Panc1 (cell line): ENCODE measurements at regions not wholly inside any gene's neighbourhood (a gene's known extent, or its start where the extent isn't known, plus 50 kb on each side); places are given as distances from the start of the nearest gene placed in this dataset.
"Not testable (repeated sequence)": the region's sequence is repeated elsewhere in the genome, so short reads cannot be mapped to it uniquely, and the experiment has no call there.

ENCODE experiments used
- ATAC-seq: fragments of 200-7000 bp; cut with Tn5 transposase; 2 replicates; pipeline ENCODE4 v1.9.1; 2020; ENCODE audit warnings: mild to moderate bottlenecking, moderate library complexity
- BruUV-seq: library from RNA; stranded (reverse); fragments of 400-500 nt; replicated peaks from 2 replicates; lab custom pipeline; 2021; lab: Mats Ljungman, UMichigan
- CTCF ChIA-PET: fragments of 300-600 bp; sonication (Branson Sonifier 250); formaldehyde crosslinking; loops from one replicate; lab custom pipeline; 2022; ENCODE audit warnings: antibody characterized with exemption; lab: Charles Lee
- POLR2A ChIA-PET: fragments of 300-600 bp; sonication (Branson Sonifier 250); formaldehyde crosslinking; loops from one replicate; lab custom pipeline; 2022; ENCODE audit warnings: antibody characterized with exemption; lab: Charles Lee
- DNase-seq: peaks from one replicate; pipeline ENCODE4 v3.0.0-alpha.2; 2010; ENCODE audit warnings: low read depth, low spot score
- H3K27ac ChIP-seq: 2 replicates; pipeline ENCODE4 v1.5.1; 2011; ENCODE audit warnings: mild to moderate bottlenecking, low read length, inconsistent platforms
- H3K27me3 ChIP-seq: fragments of 200-500 bp; sonication (Bioruptor generic); 2 replicates; pipeline ENCODE4 v1.6.0; 2014; ENCODE audit warnings: low read length, inconsistent platforms; ENCODE audit not compliant: control insufficient read depth, insufficient read depth
- H3K36me3 ChIP-seq: fragments of 200-500 bp; sonication (Bioruptor generic); 2 replicates; pipeline ENCODE4 v1.5.1; 2014; ENCODE audit warnings: inconsistent platforms, mild to moderate bottlenecking, low read length, moderate library complexity; ENCODE audit not compliant: control insufficient read depth, insufficient read depth
- H3K4me1 ChIP-seq: 2 replicates; pipeline ENCODE4 v1.5.1; 2011; ENCODE audit warnings: inconsistent platforms, mild to moderate bottlenecking, low read length, moderate library complexity; ENCODE audit not compliant: control insufficient read depth, insufficient read depth
- H3K4me3 ChIP-seq, 2 experiments: 2 replicates each; pipeline ENCODE4 v1.5.1; 2011 to 2012; ENCODE audit warnings: low read depth in 2 of 2, low read length in 2 of 2, mild to moderate bottlenecking in 2 of 2, inconsistent platforms in 1 of 2, moderate library complexity in 1 of 2
- H3K9me3 ChIP-seq: fragments of 200-500 bp; sonication (Bioruptor generic); 2 replicates; pipeline ENCODE4 v1.5.1; 2014; ENCODE audit warnings: low read depth, mild to moderate bottlenecking, inconsistent platforms, low read length, moderate library complexity; ENCODE audit not compliant: control insufficient read depth, insufficient read depth
- CTCF ChIP-seq: fragments of 450-650 bp; IDR thresholded peaks from 2 replicates; pipeline ENCODE4 v1.5.1; 2017; ENCODE audit warnings: mild to moderate bottlenecking
- POLR2AphosphoS5 ChIP-seq: IDR thresholded peaks from 2 replicates; pipeline ENCODE4 v1.6.1; 2012; ENCODE audit warnings: mild to moderate bottlenecking, low read depth, low read length, moderate library complexity
- REST ChIP-seq, 2 experiments: IDR thresholded peaks; 2 replicates each; pipeline ENCODE4 v1.6.1; 2011 to 2012; ENCODE audit warnings: low read depth in 2 of 2, control low read depth in 1 of 2, low read length in 1 of 2, mild to moderate bottlenecking in 1 of 2, moderate library complexity in 1 of 2; ENCODE audit not compliant: insufficient read depth in 1 of 2
- SIN3A ChIP-seq: IDR thresholded peaks from 2 replicates; pipeline ENCODE4 v1.6.1; 2012; ENCODE audit warnings: low read depth, mild to moderate bottlenecking, low read length, moderate library complexity, borderline replicate concordance; ENCODE audit not compliant: insufficient read depth
- TCF7L2 ChIP-seq: IDR thresholded peaks from 2 replicates; pipeline ENCODE4 v1.6.1; 2011; ENCODE audit warnings: mild to moderate bottlenecking, low read depth, low read length, inconsistent platforms
- in situ Hi-C: cut with HindIII; loops from 2 replicates; pipeline ENCODE4 v1.10.0; 2016; ENCODE audit warnings: low sequenced_read_pairs, low pct_unique_long_range_greater_than_20kb
- intact Hi-C: fragments of 100-400 bp; cut with micrococcal nuclease; formaldehyde crosslinking; loops from one replicate; pipeline ENCODE4 v1.10.0; 2022; ENCODE audit not compliant: unreplicated experiment

GRCh38 chr1:86640161-86640670 is 64.2 kb upstream of the SH3GLB1 start:
- no peaks in the 10 kb centered on the region for H3K36me3 ChIP-seq
- in situ Hi-C loops: no loop called here
- H3K27me3 ChIP-seq: peaks cover 3% of the 10 kb centered on the region; the same call in 1 of the 2 replicates
- ATAC-seq (no peak), DNase-seq (no peak)
- intact Hi-C loops: no loop called here
- no peak overlapping the region for H3K27ac ChIP-seq
- ChIA-PET POLR2A (no interaction called here), CTCF (no interaction called here)
- H3K4me1 ChIP-seq: no peaks in the 10 kb centered on the region
- BruUV-seq: no TSS peak
- no peak overlapping the region for H3K4me3 ChIP-seq
- H3K9me3 ChIP-seq: no peaks in the 10 kb centered on the region
- no peak for TF ChIP-seq CTCF
- no peak for TF ChIP-seq TCF7L2
- TF ChIP-seq SIN3A: no peak
- TF ChIP-seq REST (IDR thresholded peaks at IDR 0.05; ENCODE audit: insufficient read depth in 1 of 2, low read depth in 2 of 2, low read length in 1 of 2): no peak
- TF ChIP-seq POLR2AphosphoS5: no peak

GRCh38 chr1:86641318-86641717 is 63.1 kb upstream of the SH3GLB1 start:
- Histone ChIP-seq H3K9me3 (no peaks in the 10 kb centered on the region), H3K4me1 (no peaks in the 10 kb centered on the region), H3K4me3 (no peak overlapping the region), H3K27ac (no peak overlapping the region), H3K27me3 (peaks cover 3% of the 10 kb centered on the region; the same call in 1 of the 2 replicates), H3K36me3 (no peaks in the 10 kb centered on the region)
- POLR2A ChIA-PET: no interaction called here
- CTCF ChIA-PET: no interaction called here
- intact Hi-C loops (no loop called here), in situ Hi-C loops (no loop called here)
- TF ChIP-seq CTCF (no peak), REST (IDR thresholded peaks at IDR 0.05; ENCODE audit: insufficient read depth in 1 of 2, low read depth in 2 of 2, low read length in 1 of 2) (no peak), POLR2AphosphoS5 (no peak), TCF7L2 (no peak), SIN3A (no peak)
- no TSS peak for BruUV-seq
- ATAC-seq (no peak), DNase-seq (no peak)

- BruUV-seq, H3K27me3 ChIP-seq, in situ Hi-C loops, H3K4me3 ChIP-seq, H3K9me3 ChIP-seq, ATAC-seq, H3K36me3 ChIP-seq, POLR2A ChIA-PET, H3K4me1 ChIP-seq, H3K27ac ChIP-seq, CTCF ChIA-PET, intact Hi-C loops, DNase-seq: not testable (repeated sequence)
Measured at GRCh38 chr1:86644655-86645054, 59.7 kb upstream of the SH3GLB1 start.
